ENCODE measurements at regions not wholly inside any gene's neighbourhood (a gene's known extent, or its start where the extent isn't known, plus 50 kb on each side); places are given as distances from the start of the nearest gene placed in this dataset.
"Not testable (repeated sequence)": the region's sequence is repeated elsewhere in the genome, so short reads cannot be mapped to it uniquely, and the experiment has no call there.

DNA sequence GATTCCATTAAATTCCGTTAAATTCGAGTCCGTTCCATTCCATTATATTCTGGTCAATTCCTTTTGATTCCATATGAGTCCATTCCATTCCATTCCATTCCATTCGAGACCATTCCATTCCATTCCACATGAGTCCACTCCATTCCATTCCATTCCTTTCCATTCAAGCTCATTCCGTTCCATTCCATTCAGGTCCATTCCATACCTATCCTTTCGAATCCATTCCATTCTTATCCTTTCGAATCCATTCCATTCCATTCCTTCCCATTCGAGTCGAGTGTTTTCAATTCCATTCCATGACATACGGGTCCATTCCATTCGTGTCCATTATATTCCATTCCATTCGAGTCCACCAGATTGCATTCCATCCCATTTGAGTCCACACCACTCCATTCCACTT lies 1127.4 kb downstream of the RPIA start:
- no peak for TF ChIP-seq POLR2AphosphoS5 (IDR thresholded peaks at IDR 0.05; ENCODE audit: insufficient read depth in 1 of 2, low read depth in 1 of 2)
- Histone ChIP-seq H3K9me3 (peaks cover 22% of the 10 kb centered on the region), H3K4me3 (no peak overlapping the region), H3K27ac (no peak overlapping the region), H3K36me3 (no peaks in the 10 kb centered on the region), H3K27me3 (no peaks in the 10 kb centered on the region), H3K4me1 (no peaks in the 10 kb centered on the region)
- intact Hi-C loops (cut with DNase I), result no loop called here
- DNase-seq (ENCODE audit: extremely low spot score in 2 of 2), result no peak

DNA sequence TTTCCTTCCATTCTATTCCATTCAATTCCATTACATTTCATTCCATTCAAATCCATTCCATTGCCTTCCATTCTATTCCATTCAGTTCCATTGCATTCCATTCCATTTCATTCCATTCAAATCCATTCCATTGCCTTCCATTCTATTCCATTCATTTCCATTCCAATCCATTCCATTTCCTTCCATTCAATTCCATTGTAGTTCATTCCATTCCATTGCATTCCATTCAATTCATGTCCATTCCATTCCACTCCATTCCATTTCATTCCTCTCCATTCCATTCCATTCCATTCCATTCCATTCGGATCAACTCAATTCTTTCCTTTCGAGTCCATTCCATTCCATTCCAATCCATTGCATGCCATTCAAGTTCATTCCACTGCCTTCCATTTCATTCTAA lies 1128.3 kb downstream of the RPIA start:
- Histone ChIP-seq H3K4me3 (no peak overlapping the region), H3K9me3 (peaks cover 22% of the 10 kb centered on the region), H3K36me3 (no peaks in the 10 kb centered on the region), H3K27me3 (no peaks in the 10 kb centered on the region), H3K27ac (no peak overlapping the region), H3K4me1 (no peaks in the 10 kb centered on the region)
- no peak for TF ChIP-seq POLR2AphosphoS5 (IDR thresholded peaks at IDR 0.05; ENCODE audit: insufficient read depth in 1 of 2, low read depth in 1 of 2)
- TF ChIP-seq POLR2A (IDR thresholded peaks at IDR 0.05), result no peak
- TF ChIP-seq, protein P1, sequence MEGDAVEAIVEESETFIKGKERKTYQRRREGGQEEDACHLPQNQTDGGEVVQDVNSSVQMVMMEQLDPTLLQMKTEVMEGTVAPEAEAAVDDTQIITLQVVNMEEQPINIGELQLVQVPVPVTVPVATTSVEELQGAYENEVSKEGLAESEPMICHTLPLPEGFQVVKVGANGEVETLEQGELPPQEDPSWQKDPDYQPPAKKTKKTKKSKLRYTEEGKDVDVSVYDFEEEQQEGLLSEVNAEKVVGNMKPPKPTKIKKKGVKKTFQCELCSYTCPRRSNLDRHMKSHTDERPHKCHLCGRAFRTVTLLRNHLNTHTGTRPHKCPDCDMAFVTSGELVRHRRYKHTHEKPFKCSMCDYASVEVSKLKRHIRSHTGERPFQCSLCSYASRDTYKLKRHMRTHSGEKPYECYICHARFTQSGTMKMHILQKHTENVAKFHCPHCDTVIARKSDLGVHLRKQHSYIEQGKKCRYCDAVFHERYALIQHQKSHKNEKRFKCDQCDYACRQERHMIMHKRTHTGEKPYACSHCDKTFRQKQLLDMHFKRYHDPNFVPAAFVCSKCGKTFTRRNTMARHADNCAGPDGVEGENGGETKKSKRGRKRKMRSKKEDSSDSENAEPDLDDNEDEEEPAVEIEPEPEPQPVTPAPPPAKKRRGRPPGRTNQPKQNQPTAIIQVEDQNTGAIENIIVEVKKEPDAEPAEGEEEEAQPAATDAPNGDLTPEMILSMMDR (IDR thresholded peaks at IDR 0.05), result no peak
- DNase-seq (ENCODE audit: extremely low spot score in 2 of 2), result no peak
- intact Hi-C loops (cut with DNase I), result no loop called here

DNA sequence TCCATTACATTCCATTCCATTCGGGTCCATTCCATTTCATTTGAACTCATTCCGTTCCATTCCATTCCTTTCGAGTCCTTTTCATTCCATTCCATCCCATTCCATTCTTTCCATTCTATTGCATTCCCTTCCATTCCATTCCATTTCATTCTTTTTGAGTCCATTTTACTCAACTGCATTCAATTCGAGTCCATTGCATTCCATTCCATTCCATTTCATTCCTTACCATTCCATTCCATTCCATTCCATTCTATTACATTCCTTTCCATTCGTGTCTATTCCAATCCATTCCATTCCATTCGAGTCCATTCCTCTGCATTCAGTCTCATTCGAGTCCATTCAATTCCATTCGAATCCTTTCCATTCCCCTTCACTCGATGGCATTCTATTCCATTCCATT lies 1128.8 kb downstream of the RPIA start:
- no peaks in the 10 kb centered on the region for H3K4me1 ChIP-seq
- DNase-seq (ENCODE audit: extremely low spot score in 2 of 2), result no peak
- no peak overlapping the region for H3K27ac ChIP-seq
- H3K4me3 ChIP-seq, result no peak overlapping the region
- H3K27me3 ChIP-seq, result no peaks in the 10 kb centered on the region
- H3K9me3 ChIP-seq, result peaks cover 25% of the 10 kb centered on the region
- intact Hi-C loops (cut with DNase I), result no loop called here
- TF ChIP-seq POLR2A (IDR thresholded peaks at IDR 0.05), result no peak
- TF ChIP-seq, protein P1 (IDR thresholded peaks at IDR 0.05), result no peak
- H3K36me3 ChIP-seq, result no peaks in the 10 kb centered on the region

- no peak overlapping the region for H3K4me3 ChIP-seq
- no peaks in the 10 kb centered on the region for H3K36me3 ChIP-seq
- TF ChIP-seq POLR2AphosphoS5 (IDR thresholded peaks at IDR 0.05; ENCODE audit: insufficient read depth in 1 of 2, low read depth in 1 of 2) (no peak), POLR2A (IDR thresholded peaks at IDR 0.05) (no peak)
- TF ChIP-seq, protein P1 (IDR thresholded peaks at IDR 0.05), result no peak
- intact Hi-C loops (cut with DNase I), result no loop called here
- peaks cover 34% of the 10 kb centered on the region for H3K9me3 ChIP-seq
- no peak for DNase-seq (ENCODE audit: extremely low spot score in 2 of 2)
- no peaks in the 10 kb centered on the region for H3K4me1 ChIP-seq
- H3K27me3 ChIP-seq, result no peaks in the 10 kb centered on the region
- H3K27ac ChIP-seq, result no peak overlapping the region
Observed at GRCh38 chr2:89821455-89821945, 1130.0 kb downstream of the RPIA start.

DNA sequence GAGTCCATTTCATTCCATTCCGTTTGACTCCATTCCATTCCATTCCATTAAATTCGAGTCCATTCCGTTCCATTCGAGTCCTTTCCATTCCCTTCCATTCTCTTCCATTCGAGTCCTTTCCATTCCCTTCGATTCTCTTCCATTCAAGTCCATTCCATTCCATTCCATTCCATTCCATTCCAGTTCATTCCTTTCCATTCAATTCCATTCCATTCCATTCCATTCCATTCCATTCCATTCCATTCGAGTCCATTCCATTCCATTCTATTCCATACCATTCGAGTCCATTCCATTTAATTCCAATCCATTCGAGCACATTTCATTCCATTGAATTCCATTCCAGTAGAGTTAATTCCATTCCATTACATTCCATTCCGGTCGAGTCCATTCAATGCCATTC lies 1130.9 kb downstream of the RPIA start:
- intact Hi-C loops (cut with DNase I); H3K27ac ChIP-seq: not testable (repeated sequence)
- peaks cover 38% of the 10 kb centered on the region for H3K9me3 ChIP-seq

DNA sequence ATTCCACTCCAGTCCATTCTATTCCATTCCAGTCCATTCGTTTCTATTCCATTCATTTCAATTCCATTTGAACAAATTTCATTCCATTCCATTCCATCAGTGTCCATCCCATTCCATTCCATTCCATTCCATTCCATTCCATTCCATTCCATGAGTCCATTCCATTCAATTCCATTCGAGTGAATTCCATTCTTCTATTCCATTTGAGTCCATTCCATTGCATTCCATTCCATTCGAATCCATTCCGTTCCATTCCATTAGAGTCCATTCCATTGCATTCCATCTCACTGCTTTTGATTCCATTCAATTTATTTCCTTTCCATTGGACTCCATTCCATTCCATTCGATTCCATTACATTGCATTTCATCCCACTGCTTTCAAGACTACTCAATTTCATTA lies 1132.1 kb downstream of the RPIA start:
- Histone ChIP-seq H3K27me3 (no peaks in the 10 kb centered on the region), H3K9me3 (peaks cover 37% of the 10 kb centered on the region), H3K36me3 (no peaks in the 10 kb centered on the region), H3K4me3 (no peak overlapping the region), H3K4me1 (no peaks in the 10 kb centered on the region), H3K27ac (no peak overlapping the region)
- no peak for DNase-seq (ENCODE audit: extremely low spot score in 2 of 2)
- intact Hi-C loops (cut with DNase I), result no loop called here
- TF ChIP-seq POLR2AphosphoS5 (IDR thresholded peaks at IDR 0.05; ENCODE audit: insufficient read depth in 1 of 2, low read depth in 1 of 2), result no peak
- no peak for TF ChIP-seq POLR2A (IDR thresholded peaks at IDR 0.05)
- TF ChIP-seq, protein P1 (IDR thresholded peaks at IDR 0.05), result no peak

More for the DNA sequence above, 1130.9 kb downstream of the RPIA start:
- DNase-seq (ENCODE audit: extremely low spot score in 2 of 2); H3K4me3 ChIP-seq; H3K4me1 ChIP-seq; H3K36me3 ChIP-seq; H3K27me3 ChIP-seq: not testable (repeated sequence)

All from vagina (tissue), 2 donors.